ENCODE measurements at regions not wholly inside any gene's neighbourhood (a gene's known extent, or its start where the extent isn't known, plus 50 kb on each side); places are given as distances from the start of the nearest gene placed in this dataset.

- no peak for TF ChIP-seq CTCF (IDR thresholded peaks at IDR 0.05)
- TF ChIP-seq POLR2A (IDR thresholded peaks at IDR 0.05) = no peak
These were observed 126.9 kb upstream of the PIK3C3 start for GRCh38 chr18:41828137-41828536.

Measured in Peyer's patch (tissue), 4 donors.